ENCODE measurements at regions not wholly inside any gene's neighbourhood (a gene's known extent, or its start where the extent isn't known, plus 50 kb on each side); places are given as distances from the start of the nearest gene placed in this dataset.

- TF ChIP-seq CTCF (IDR thresholded peaks at IDR 0.05), result no peak
- TF ChIP-seq POLR2A (IDR thresholded peaks at IDR 0.05), result no peak
- TF ChIP-seq EP300 (IDR thresholded peaks at IDR 0.05), result no peak
Measured at GRCh38 chr22:48849963-48850657, 977.6 kb downstream of the BRD1 start.

Measured in tibial nerve (tissue), 4 donors.